ENCODE measurements at regions not wholly inside any gene's neighbourhood (a gene's known extent, or its start where the extent isn't known, plus 50 kb on each side); places are given as distances from the start of the nearest gene placed in this dataset.

- no peak for TF ChIP-seq CTCF (conservative IDR thresholded peaks at IDR 0.05; ENCODE audit: low read depth, low read length)
- TF ChIP-seq EZH2 (IDR thresholded peaks at IDR 0.05; ENCODE audit: low read length, unreplicated experiment), result no peak
- no peak for TF ChIP-seq EZH2phosphoT487 (IDR thresholded peaks at IDR 0.05; ENCODE audit: borderline replicate concordance, low read length)
Observed at GRCh38 chr5:2810644-2811043, 59.2 kb upstream of the IRX2 start.
